Glomerular visceral epithelial cell (primary cell): ENCODE measurements at regions not wholly inside any gene's neighbourhood (a gene's known extent, or its start where the extent isn't known, plus 50 kb on each side); places are given as distances from the start of the nearest gene placed in this dataset.
A peak's percentile ranks its signal among the peaks of the same experiment; 100 is the strongest.

Source experiments
- DNase-seq: peaks from one replicate; pipeline ENCODE4 v3.0.0-alpha.2; 2016; ENCODE audit errors: extremely low spot score

- DNase-seq, result no peak
These were observed 381.7 kb downstream of the AASDHPPT start for GRCh38 chr11:106459135-106459534.

- no peak for DNase-seq
These were observed 383.8 kb downstream of the AASDHPPT start for GRCh38 chr11:106461148-106461691.

DNA sequence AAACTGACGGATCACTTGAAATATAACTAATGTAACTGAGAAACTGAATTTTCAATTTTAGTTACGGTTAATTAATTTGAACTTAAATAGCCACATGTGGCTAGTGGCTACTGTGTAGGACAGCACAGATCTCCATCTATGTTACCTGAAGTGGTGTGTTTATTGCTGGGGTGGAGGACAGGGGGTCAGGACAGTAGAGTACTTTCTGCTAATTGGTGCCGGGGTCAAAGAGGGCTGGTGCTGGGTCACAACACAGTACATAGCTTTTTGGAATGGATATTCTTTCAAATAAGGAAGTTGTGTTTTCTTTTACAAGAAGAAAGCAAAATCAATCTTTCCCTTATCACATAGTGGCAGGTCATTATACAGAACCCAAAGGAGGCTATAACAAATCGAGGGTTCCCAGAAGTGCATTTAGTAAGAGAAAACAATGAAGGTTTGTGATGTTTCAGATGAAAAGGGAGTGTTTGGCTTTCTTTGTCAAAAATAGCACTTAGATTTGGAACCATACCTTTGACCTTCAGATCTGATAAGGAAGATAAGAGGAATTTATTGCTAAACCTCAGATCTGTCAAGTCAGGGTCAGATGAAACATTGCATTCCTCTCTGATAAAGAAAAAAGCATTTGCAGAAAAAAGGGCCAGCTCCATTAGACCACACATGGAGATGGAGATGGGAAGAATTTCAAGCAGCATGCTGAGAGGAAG lies 384.5 kb downstream of the AASDHPPT start:
- no peak for DNase-seq

GRCh38 chr11:106463154-106463553 lies 385.7 kb downstream of the AASDHPPT start:
- DNase-seq, result no peak

DNA sequence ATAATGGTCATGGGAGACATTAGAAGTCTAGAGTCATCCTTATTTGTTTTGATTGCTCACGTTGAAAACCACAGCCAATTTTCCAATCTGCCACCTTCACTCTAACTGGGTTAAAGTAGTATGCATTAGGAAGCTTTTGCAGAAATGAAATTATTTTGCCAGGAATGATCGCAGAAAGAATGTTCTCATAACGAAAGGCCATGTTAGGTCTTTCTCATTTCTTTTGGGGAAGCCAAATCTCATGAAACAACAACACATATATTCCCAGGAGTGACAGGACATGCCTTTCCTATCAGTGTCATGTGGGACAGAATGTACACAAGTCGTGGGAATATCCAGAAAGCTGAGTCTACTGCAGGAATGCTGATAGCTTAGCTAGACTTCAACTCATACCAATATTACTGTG lies 386.3 kb downstream of the AASDHPPT start:
- no peak for DNase-seq

- DNase-seq, result no peak
These were observed 387.3 kb downstream of the AASDHPPT start for GRCh38 chr11:106464728-106465127.

DNA sequence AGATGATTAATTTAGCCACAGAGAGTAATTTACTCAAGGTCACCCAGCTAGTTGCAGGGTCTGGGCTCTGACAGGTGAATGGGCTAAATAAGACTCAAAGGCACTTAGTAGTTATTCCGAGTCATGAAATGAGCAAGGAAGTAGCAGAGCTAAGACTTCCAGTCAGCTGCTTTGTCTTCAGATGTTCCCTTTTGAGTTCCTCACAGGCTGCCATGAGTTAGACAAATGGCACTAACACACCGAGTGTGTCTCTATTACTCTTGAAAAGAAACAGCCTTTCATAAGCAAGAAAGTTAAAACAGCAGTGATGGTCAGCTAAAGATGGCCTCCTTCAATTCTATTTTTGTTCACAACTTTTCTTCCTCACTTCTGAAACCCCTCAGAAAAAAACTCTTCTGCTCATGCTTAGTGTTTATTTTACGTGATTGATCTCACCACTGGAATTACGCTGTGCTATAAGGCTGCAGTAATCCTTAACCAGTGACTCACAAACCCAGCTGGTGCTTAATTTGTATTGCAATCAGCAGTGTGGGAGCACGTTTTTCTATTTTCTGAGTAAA lies 389.1 kb downstream of the AASDHPPT start:
- DNase-seq, result peak; percentile 60

DNA sequence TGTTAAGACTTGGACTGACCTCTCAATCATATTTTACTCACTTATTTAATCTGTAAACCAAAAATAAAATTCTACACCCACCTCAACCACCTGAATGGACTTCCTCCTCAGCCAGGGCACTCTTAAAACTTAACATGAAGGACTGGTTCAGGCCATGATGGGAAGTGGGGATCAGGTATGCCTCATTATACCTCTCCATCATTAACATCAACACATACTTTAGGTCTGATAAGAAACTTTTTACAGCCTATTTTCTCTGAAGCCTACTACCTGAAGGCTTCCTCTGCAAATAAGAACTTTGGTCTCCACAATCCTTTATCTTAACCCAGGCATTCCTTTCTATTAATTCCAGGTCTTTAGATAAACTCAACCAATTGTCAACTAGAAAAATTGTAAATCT lies 390.0 kb downstream of the AASDHPPT start:
- no peak for DNase-seq

- DNase-seq, result peak; percentile 6
These were observed 390.6 kb downstream of the AASDHPPT start for GRCh38 chr11:106468086-106468485.

- no peak for DNase-seq
These were observed 391.1 kb downstream of the AASDHPPT start for GRCh38 chr11:106468531-106468930.

DNA sequence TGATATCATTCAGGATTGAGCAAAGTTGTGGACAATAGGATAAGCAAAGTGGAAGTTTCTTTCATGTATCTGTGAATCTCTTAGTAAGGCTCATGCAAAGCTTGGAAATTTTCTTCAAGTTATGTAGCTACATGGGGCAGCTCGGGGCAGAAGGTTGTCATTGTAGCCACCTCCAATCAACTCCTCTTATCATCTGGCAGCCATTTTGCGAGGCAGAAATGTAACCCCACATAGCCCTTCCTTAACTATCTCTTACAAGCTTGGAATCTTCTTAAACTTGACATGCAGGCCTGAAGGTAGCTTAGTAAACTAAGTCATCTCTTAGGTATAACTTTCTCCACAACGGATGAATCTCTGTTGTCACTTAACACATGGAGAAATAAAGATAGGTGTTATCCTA lies 392.8 kb downstream of the AASDHPPT start:
- DNase-seq, result no peak

- no peak for DNase-seq
These were observed 393.8 kb downstream of the AASDHPPT start for GRCh38 chr11:106471276-106471675.

DNA sequence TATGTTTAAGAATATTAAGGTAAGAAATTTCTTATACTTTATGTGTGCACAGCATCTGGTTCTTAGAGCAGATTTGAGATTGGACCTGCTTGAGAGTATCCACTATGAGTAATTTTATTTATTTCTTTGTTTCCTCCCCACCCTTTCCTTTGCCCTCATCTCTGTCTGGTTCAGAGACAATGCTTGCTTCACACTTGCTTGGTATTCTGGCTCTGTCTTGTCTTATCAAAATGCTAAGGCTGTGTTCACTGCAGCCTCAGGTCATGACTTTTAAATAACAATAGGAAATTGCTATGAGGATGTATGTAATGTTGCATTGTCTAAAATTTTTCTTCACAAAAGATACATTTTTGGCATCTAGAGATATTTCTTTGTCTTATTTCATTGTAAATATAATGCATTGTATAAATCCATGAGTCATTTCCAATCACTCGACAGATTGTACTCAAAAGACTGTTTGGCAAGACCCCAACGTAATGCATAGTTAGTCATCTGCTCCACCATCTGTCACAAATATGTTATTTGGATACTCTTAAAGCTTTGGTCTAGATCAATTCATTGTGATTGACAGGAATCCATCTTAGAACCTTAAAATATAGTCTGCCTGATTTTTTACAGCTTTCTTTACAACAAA lies 395.7 kb downstream of the AASDHPPT start:
- no peak for DNase-seq

DNA sequence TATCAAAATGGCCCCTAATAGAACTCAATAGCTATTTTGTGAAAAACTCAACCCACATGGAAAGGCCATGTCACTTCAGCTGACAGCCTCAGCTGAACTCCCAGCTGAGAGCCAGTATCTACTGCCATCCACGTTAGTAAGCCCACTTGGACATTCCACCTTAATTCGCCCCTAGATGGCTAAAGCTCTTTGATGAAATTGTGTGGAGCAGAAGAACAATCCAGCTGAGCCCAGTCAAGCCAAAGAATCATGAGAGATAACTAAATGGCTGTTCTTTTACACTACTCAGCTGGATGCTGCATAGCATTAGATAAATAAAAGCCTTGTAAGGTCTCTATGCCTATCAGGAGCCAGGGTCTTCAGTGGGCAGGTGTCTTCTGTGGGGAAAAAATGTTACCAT lies 396.8 kb downstream of the AASDHPPT start:
- DNase-seq, result no peak

GRCh38 chr11:106475181-106475580 lies 397.7 kb downstream of the AASDHPPT start:
- DNase-seq, result no peak

DNA sequence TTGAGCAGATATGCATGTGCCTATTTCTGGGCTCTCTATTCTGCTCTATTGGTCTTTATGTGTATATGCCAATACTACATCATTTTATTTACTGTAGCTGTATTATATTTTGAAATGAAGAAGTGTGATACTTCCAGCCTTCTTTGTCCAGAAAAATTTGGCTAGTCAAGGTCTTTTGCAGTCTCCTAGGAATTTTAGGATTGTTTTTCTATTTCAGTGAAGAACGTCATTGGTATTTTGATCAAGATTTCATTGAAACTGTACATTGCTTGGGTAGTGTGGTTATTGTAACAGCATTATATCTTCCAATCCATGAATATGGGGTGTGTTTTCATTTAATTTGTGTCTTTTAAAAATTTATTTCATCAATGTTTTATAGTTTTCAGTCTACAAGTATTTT lies 400.3 kb downstream of the AASDHPPT start:
- no peak for DNase-seq

DNA sequence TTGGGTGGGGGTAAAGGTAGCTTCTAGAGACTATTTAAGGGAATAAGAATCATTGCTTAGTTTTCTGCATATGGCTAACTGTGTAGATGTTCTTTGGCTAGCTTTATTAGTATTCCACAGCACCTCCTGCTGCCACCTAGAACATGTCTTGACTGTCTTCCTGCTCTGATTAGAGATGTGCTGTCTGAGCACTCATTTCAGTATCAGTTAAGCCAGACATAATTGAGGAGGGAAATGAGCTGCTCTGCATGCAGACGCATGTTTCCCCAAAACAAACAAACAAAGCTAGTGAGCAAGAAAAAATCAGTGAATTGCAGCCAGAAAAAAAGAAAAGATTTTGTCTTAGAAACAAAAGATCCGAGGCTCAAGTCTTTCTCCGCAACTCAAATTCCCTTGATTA lies 402.2 kb downstream of the AASDHPPT start:
- DNase-seq, result no peak

- DNase-seq, result peak; percentile 11
These were observed 403.2 kb downstream of the AASDHPPT start for GRCh38 chr11:106480581-106481190.

DNA sequence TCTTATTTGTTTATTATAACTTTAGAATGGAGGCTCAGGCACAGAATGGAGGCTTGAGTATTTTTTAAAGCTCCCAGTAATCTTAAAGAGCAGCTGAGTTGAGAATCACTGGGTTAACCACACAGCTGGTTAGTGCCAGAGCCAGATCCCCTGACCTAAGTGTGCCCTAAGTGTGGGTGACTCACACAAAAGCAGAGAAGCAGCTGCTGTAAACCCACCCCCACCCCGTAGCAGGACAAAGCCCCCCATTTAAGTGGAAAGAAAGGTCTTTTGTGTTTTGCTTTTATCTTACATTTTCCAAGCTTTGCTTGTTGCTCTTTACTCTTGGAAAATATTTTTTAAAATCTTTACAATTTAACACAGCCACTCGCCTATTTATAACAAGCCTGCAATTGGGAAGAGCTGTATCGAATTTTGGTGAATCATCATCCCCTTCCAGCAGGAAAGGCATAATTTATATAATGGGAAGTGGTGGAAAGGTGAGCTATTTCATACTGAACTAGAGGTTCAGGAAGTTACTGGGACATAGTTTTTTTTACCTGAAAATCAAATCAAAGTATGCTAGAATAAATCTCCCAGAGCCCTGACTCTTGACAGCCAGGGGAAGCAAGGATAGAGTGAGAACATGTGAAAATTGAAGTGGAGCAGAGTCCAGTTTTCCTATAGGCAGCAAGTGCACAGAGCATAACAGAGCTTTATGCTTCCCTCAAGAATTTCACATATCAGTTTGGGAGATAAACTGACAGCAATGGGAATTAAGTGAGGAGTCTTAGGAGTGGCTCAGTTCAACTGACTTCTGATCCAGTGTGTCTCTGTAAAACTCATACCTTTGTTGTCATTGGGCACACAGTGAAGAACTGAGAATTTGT lies 405.7 kb downstream of the AASDHPPT start:
- peak; percentile 59 for DNase-seq

DNA sequence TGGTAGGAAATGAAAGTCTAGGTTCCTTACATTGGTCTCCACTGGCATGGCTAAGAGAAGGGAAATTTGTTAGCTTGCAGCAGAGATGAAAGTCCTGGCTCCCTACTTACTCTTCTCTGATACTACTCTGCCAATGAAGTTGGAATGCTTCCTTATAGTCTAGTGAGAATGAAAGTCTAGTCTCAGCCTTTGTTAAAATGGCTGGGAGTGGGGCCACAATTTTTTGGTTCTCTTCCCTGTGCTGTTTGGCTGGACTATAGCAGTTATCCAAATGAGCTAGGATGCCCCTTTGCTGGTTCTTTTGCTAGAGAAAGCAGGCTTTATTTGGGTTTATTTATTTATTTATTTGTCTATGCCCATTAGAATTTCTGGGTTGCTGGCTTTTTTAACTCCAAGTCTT lies 414.3 kb downstream of the AASDHPPT start:
- DNase-seq, result no peak

GRCh38 chr11:106493751-106494150 lies 416.3 kb downstream of the AASDHPPT start:
- DNase-seq, result no peak

GRCh38 chr11:106495046-106495445 lies 417.6 kb downstream of the AASDHPPT start:
- DNase-seq, result no peak
